GM03348 (cell line): ENCODE measurements at regions not wholly inside any gene's neighbourhood (a gene's known extent, or its start where the extent isn't known, plus 50 kb on each side); places are given as distances from the start of the nearest gene placed in this dataset.
"Not testable (repeated sequence)": the region's sequence is repeated elsewhere in the genome, so short reads cannot be mapped to it uniquely, and the experiment has no call there.

ENCODE experiments used
- DNase-seq: peaks from one replicate; pipeline ENCODE4 v3.0.0; 2012; ENCODE audit warnings: low spot score

- DNase-seq = no peak
Measured at GRCh38 chr12:104906695-104907094, 51.4 kb downstream of the SLC41A2 start.

- not testable (repeated sequence) for DNase-seq
Measured at GRCh38 chr12:104905446-104905845, 52.6 kb downstream of the SLC41A2 start.

- DNase-seq = peak; percentile 15
Measured at GRCh38 chr12:104903648-104904423, 54.3 kb downstream of the SLC41A2 start.

- no peak for DNase-seq
Measured at GRCh38 chr12:104902125-104902524, 56.0 kb downstream of the SLC41A2 start.

- no peak for DNase-seq
Measured at GRCh38 chr12:104896710-104897109, 61.4 kb downstream of the SLC41A2 start.

GRCh38 chr12:104896146-104896545, 61.9 kb downstream of the SLC41A2 start:
- DNase-seq = no peak

GRCh38 chr12:104895415-104895814, 62.7 kb downstream of the SLC41A2 start:
- DNase-seq = no peak

- DNase-seq = no peak
Measured at GRCh38 chr12:104890476-104891096, 67.5 kb downstream of the SLC41A2 start.

- no peak for DNase-seq
Measured at GRCh38 chr12:104889735-104890134, 68.4 kb downstream of the SLC41A2 start.

- no peak for DNase-seq
Measured at GRCh38 chr12:104888892-104889291, 69.2 kb downstream of the SLC41A2 start.

- no peak for DNase-seq
Measured at GRCh38 chr12:104888481-104888880, 69.6 kb downstream of the SLC41A2 start.

GRCh38 chr12:104887452-104887851, 70.6 kb downstream of the SLC41A2 start:
- no peak for DNase-seq

- no peak for DNase-seq
Measured at GRCh38 chr12:104886418-104887401, 71.4 kb downstream of the SLC41A2 start.

- DNase-seq = not testable (repeated sequence)
Measured at GRCh38 chr12:104878858-104879257, 79.2 kb downstream of the SLC41A2 start.

- DNase-seq = peak; percentile 68
Measured at GRCh38 chr12:104877103-104877705, 80.9 kb downstream of the SLC41A2 start.

GRCh38 chr12:104873374-104873773, 84.7 kb downstream of the SLC41A2 start:
- DNase-seq = no peak

GRCh38 chr12:104870797-104871196, 87.3 kb downstream of the SLC41A2 start:
- DNase-seq = no peak

GRCh38 chr12:104866291-104866690, 91.8 kb downstream of the SLC41A2 start:
- DNase-seq = peak; percentile 52

- no peak for DNase-seq
Measured at GRCh38 chr12:104865080-104865479, 93.0 kb downstream of the SLC41A2 start.

- no peak for DNase-seq
Measured at GRCh38 chr12:104864668-104865067, 93.4 kb downstream of the SLC41A2 start.

GRCh38 chr12:104863296-104863948, 94.7 kb downstream of the SLC41A2 start:
- DNase-seq = peak; percentile 63
